ENCODE measurements at regions not wholly inside any gene's neighbourhood (a gene's known extent, or its start where the extent isn't known, plus 50 kb on each side); places are given as distances from the start of the nearest gene placed in this dataset.

GRCh38 chr4:120163895-120164294 is 97.2 kb upstream of the MAD2L1 start:
- no peak for DNase-seq

- DNase-seq: no peak
Observed at GRCh38 chr4:120158841-120159463, 92.3 kb upstream of the MAD2L1 start.

GRCh38 chr4:120158046-120158445 is 91.4 kb upstream of the MAD2L1 start:
- DNase-seq: no peak

GRCh38 chr4:120156120-120156718 is 89.6 kb upstream of the MAD2L1 start:
- DNase-seq: peak; percentile 5

- no peak for DNase-seq
Observed at GRCh38 chr4:120155287-120155686, 88.6 kb upstream of the MAD2L1 start.

GRCh38 chr4:120144634-120145033 is 78.0 kb upstream of the MAD2L1 start:
- DNase-seq: no peak

- DNase-seq: no peak
Observed at GRCh38 chr4:120144041-120144440, 77.4 kb upstream of the MAD2L1 start.

- DNase-seq: no peak
Observed at GRCh38 chr4:120139392-120139791, 72.7 kb upstream of the MAD2L1 start.

- DNase-seq: no peak
Observed at GRCh38 chr4:120132935-120133334, 66.3 kb upstream of the MAD2L1 start.

- no peak for DNase-seq
Observed at GRCh38 chr4:120130786-120131185, 64.1 kb upstream of the MAD2L1 start.

All from NCI-H226 (cell line).